ENCODE measurements at regions not wholly inside any gene's neighbourhood (a gene's known extent, or its start where the extent isn't known, plus 50 kb on each side); places are given as distances from the start of the nearest gene placed in this dataset.

DNA sequence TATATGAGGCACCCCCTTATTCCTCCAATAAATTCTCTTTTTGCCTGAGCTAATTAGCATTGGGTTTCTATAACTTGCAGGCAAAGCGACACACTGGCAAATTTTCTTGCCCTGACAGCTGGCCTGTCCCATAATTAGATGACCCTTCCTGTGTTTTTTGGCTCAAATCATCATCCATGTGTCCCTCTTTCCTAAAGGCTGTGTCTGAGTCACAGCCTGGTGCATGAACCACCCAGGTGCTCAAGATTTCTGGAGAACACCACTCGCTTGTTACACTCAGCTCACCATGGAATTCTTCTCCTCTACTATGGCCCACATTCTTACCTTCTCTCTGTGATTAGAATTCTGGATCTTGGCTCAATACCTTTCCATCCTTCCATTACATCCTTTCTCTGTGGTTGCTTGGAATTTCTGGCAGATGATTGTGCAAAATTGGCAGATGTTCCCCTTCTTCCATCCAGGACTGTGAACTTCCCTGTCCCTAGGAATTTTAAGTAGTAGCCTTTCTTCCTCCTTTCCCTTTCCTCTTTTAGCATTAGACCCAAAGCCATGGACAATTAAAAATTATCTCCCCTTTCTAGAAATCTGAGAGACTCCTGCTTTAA, 116.0 kb upstream of the ANKRD1 start:
- DNase-seq (ENCODE audit: low read depth, low spot score), result no peak

DNA sequence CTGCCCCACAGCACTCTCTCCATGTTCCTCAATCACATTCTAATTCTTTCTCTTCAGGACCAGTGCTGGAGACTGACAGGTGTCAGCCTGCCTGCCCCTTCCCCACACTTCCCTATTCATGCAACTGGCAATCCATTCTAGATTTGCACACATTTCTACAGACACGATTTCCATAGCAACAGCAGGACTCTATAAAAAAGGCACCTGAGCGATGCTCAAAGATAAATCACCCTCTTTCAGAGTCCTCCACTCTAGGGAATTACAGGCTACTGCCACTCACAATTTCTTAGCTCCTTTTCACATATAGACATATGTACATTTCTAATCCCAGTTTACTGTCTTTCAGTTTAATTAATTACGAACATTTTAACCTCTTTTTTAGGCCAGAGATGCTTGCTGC, 118.1 kb upstream of the ANKRD1 start:
- DNase-seq (ENCODE audit: low read depth, low spot score), result no peak

DNA sequence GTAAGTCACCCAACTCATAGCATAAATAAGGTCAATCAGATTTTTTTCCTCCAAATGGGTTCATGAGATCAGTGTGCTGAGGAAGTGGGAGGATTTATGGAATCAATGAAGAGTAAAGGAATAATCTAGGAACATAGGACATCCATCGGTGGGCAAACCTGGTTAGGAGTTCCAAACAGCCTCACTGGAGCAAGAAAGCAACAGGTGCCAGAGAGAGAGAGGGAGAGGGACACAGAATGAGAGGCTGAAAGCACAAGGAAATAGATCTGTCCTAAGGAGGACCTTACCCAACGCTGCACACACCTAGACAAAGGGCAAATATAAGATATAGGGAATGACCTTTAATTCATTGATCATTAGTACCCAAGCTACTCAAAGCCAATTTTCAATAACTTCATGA, 119.5 kb upstream of the ANKRD1 start:
- no peak for DNase-seq (ENCODE audit: low read depth, low spot score)

GRCh38 chr10:91042069-91042468, 121.2 kb upstream of the ANKRD1 start:
- no peak for DNase-seq (ENCODE audit: low read depth, low spot score)

GRCh38 chr10:91043173-91043910, 122.5 kb upstream of the ANKRD1 start:
- DNase-seq (ENCODE audit: low read depth, low spot score), result no peak

DNA sequence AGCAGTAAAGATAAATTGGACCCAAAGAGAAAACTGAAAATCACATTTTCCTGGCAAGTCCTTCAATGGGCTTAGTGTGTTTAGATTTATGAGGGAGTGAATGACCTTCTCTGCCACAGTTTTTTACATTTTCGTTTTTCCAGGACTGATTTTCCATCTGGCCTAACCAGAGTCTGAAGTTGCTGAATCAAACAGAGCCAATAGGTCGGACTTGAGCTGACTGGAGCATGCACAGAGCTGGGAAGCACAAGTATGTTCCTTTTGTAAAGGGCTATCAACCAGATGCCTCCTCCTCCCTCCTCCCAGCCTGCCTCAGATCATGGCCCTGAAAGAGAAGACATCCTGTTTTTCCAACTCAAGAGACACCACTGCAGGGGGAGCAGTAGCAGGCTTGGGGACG, 126.0 kb upstream of the ANKRD1 start:
- no peak for DNase-seq (ENCODE audit: low read depth, low spot score)

DNA sequence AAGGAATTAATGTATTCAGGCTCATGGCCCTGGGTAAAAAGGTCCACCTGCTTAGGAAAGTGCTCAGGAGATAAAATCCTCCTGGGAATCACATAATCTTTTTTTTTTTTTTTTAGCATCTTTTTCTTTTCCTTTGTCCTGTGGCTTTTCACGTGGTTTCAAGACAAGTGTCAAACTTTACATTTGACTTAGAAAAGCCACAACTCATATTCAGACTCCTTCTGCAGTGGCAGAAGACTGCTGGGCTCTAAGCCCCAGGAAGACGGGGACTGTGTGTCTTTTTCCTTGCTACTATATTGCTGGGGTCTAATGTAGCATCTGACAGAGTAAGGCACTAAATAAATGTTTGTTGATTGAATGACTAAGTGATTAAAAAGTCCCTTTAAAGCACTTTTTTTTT, 127.5 kb upstream of the ANKRD1 start:
- no peak for DNase-seq (ENCODE audit: low read depth, low spot score)

DNA sequence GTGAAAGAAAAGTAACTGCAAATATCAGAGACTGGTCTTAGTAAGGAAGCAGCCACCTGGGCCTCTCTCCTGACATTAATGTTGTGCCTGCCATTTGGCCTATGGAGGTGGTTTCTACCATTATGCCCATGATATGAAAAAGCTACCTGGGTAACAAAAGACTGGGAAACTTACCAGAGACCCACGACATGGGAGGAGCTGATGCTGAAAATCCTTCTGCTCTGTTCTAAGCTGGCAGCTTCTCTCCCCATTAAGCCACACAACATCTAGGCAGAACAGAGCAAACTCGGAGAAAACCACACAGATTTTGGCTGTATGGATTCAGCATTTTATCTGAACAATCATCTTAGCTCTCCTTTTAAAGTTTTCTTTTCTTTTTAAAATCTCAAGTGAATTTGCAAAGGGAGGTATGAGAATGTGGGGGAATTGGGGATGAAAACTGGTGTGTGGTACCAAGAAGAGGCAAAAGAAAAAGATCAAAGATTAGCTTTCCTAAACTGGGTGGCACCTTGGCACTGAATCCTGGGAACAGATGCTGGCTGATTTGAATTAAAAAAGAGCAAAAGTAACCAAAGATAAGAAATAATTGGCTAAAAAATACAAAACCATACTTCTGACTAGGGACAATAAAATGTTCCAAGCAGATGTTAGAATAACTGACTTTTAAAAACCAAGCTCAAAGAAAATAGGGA, 128.6 kb upstream of the ANKRD1 start:
- DNase-seq (ENCODE audit: low read depth, low spot score), result no peak

- DNase-seq (ENCODE audit: low read depth, low spot score), result peak; percentile 76
Measured at GRCh38 chr10:91049988-91050360, 129.1 kb upstream of the ANKRD1 start.

DNA sequence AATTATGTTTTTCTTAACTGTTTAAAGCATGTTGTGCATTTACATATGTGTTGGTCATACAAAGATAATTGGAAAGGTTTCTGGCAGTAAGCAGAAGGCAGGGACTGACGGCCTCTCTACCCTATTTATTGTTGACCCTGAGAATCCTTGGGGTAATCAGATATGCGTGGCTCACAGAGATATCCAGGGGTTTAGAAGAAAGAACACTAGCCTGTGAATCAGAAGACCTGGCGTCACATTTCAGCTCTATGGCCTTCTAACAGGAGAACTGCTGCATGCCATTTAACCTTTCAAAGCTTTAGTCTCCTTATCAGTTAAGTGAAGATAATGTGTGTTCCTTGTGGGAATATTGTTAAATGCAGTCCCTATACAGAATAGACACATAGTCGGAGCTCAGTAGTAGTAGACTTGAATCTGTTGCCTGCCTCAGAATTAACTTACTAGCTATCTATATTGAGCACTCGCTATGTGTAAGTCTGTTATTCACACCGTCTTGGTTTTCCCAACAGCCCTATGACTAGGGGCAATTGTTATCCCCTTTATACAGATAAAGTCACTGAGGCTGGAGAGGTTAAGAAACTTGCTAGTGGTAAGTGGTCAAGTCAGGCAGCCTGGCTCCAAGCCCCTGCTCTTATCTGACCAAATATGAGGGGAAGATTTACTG, 129.6 kb upstream of the ANKRD1 start:
- DNase-seq (ENCODE audit: low read depth, low spot score), result no peak

GRCh38 chr10:91051829-91052228, 130.9 kb upstream of the ANKRD1 start:
- DNase-seq (ENCODE audit: low read depth, low spot score), result no peak

GRCh38 chr10:91054325-91054724, 133.4 kb upstream of the ANKRD1 start:
- DNase-seq (ENCODE audit: low read depth, low spot score), result no peak

- no peak for DNase-seq (ENCODE audit: low read depth, low spot score)
Measured at GRCh38 chr10:91061187-91061586, 140.3 kb upstream of the ANKRD1 start.

DNA sequence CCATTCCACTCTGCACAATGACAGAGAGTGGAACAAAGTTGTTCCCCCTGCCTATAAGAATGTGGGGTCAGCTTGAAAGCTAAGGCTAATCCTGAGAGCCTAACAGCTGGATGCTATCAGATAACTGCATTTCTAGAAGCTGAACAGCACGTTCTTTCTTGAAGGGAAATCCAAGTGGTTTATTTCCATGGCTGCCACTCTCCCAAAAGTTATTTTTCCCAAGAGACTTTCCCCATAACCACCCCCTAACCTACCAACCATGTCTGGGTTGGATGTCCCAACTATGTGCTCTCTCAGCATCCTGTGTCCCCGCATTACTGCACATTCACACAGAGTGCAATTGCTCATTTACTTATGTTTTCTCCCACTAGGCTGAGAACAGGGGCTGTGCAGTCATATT, 140.7 kb upstream of the ANKRD1 start:
- no peak for DNase-seq (ENCODE audit: low read depth, low spot score)

DNA sequence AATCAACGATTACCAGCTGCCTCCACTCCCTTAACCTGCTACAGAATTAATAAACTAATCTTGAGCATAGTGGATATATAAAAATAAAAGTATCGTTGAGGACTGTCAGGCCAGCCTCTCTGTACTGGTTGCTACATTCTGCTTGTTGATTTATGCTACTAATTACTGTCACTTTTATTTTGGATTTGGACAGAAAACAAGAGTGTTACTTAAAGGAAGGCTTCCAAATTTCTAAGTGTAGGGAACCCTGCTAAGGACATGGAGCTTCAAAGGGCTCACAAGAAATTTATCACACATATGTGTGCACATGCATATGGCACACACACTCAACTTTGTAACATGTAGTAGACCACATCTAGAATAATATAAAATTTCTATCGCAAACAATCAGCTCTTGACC, 141.2 kb upstream of the ANKRD1 start:
- DNase-seq (ENCODE audit: low read depth, low spot score), result no peak

DNA sequence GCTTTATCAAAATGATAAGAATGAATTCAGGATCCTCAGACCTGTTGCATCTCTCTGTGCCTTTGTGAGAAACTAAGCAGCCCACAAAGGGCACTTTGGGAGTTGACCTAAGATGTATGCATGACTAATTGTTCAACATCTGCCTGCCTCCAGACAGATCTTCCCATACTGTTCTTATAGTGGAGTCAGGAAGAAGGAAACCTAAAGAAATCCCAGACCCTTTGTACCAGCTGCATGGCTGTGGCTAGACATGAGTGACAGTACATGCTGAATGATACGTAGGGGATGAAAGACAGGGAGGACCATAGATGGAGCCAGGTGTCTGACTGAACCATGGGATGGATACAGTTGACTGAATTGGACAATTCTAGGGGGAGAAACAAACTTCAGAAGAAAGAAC, 148.7 kb upstream of the PCGF5 start:
- no peak for DNase-seq (ENCODE audit: low read depth, low spot score)

- no peak for DNase-seq (ENCODE audit: low read depth, low spot score)
Measured at GRCh38 chr10:91073286-91073979, 147.0 kb upstream of the PCGF5 start.

DNA sequence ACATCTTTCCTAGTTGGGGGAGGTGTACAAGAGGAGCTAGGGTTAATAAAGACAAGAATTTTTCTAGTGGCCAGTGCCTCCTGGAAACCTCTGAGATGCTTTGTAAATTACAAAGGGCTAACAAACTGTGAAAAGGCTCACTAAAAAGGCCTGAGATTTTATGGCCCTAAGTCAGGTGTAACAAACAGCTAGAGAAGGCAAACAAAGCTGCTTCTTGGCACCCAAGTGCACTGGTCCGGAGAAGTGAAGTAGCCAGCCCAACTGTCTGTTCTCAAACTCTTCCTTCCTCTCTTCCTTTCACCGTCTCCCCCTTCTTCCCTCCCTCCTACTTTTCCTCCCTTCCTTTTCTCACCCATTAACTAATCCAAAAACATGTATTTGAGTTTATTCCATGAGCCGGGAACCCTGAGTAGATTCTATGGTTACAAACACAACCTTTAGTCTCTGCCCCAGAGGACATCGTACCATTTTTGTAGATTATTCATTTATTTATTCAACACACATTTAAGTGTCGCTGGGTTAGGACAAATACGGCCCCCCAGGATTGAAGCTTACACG, 143.4 kb upstream of the PCGF5 start:
- DNase-seq (ENCODE audit: low read depth, low spot score), result no peak

GRCh38 chr10:91077549-91078071, 142.9 kb upstream of the PCGF5 start:
- no peak for DNase-seq (ENCODE audit: low read depth, low spot score)

- no peak for DNase-seq (ENCODE audit: low read depth, low spot score)
Measured at GRCh38 chr10:91080776-91081175, 139.7 kb upstream of the PCGF5 start.

GRCh38 chr10:91082447-91082846, 138.0 kb upstream of the PCGF5 start:
- no peak for DNase-seq (ENCODE audit: low read depth, low spot score)

Measured in smooth muscle cell of the brain vasculature (primary cell).